Eye (tissue), 1 donor: ENCODE measurements at regions not wholly inside any gene's neighbourhood (a gene's known extent, or its start where the extent isn't known, plus 50 kb on each side); places are given as distances from the start of the nearest gene placed in this dataset.
A peak's percentile ranks its signal among the peaks of the same experiment; 100 is the strongest.

ENCODE experiments used
- DNase-seq: peaks from one replicate; pipeline ENCODE4 v3.0.0-alpha.2; 2015

DNA sequence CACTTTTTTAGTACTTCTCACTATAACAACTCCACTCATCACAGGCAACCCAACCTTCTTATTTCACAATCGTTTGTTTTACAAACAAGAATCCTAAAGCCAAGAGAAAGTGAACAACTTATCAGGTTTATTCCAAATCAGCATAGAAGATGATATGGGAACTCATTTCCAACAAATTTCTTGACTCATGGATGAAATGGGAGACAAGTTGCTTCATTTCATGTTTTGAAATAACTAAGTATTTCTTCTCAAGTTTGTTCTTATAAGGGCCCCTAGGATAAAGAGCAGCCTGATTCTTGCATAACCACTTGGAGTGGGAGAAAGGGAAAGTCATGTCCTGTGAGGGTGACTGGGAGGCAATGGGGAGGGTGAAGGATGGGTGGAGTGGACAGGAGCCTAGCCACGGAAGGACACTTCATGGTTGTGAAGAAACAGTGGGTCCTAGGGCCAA lies 168.3 kb downstream of the DUSP6 start:
- DNase-seq: no peak

DNA sequence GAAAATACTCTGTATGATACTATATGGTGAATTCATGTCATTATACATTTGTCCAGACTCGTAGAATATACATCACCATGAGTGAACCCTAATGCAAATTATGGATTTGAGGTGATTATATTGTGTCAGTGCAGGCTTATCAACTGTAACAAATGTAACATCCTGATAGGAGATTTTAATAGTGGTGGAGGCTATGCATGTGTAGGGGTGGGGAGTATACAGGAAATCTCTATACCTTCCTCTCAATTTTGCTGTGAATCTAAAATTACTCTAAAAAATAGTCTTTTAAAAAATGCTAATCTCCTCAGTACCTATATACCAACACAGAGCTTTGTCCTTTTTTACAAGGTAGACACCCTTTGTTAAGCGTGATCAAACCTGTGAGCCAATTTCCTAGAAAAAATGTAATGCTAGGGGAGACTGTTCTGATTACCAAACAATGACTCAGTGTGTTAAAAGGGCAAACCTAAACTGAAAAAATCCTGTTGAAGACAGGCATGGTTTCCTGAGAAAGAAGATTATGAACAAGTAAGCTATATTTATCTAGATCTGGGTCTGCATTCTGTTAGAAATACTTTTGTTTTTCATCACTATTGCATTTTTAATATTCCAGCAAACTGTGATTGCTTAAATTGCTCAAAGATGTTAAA lies 170.9 kb downstream of the DUSP6 start:
- DNase-seq: no peak

DNA sequence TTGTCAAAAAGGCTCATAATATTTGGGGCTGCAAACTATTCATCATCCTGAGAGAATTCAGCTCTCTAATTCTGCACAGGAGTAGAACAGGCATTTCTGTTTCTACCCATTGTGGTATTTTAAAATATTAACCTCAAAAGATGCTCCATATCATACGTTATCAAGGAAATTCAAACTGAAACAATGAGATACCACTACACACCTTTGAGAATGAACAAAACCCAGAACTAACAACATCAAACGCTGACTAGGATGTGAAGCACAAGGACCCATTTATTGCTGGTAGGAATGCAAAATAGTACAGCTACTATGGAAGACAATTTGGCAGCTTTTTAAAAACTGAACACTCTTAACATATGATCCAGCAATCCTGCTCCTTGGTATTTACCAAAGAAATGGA lies 171.8 kb downstream of the DUSP6 start:
- no peak for DNase-seq

DNA sequence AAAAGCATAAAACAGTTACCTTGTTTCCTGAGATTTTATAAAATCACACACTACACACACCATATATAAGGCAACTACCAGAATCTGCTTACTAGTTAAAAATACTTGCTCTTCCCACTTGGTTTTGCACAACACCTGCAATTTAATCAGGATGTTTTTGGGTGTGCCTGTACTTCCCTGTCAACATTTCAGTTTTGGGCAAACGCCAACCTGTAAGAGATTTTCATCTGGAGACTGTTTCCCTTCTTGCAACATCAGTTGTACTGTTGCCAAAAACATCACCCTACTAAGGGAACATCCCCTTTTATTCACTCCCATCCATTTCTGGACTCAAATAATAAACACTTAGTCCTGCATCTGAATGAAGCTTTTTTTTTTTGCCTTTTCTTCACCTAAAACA lies 172.3 kb downstream of the DUSP6 start:
- DNase-seq: peak; percentile 57

DNA sequence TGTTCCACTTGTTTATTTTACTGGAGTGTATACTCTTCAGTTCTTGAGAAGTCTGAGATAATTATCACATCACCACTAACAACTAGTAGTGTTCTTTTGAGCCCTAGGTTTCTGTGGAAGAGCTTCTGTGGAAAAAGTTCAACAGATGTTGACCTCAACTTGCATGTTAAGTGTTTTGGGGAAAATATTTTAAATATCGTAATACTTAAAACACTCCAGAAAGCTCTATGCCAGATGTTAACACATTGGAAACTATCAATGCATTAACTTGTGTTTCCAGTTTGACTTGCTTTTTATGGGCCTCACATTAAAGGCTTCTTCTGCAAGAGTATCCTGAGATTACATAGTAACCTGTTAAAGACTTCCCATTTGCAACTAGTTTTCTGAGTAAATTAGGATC lies 173.1 kb downstream of the DUSP6 start:
- DNase-seq: no peak

DNA sequence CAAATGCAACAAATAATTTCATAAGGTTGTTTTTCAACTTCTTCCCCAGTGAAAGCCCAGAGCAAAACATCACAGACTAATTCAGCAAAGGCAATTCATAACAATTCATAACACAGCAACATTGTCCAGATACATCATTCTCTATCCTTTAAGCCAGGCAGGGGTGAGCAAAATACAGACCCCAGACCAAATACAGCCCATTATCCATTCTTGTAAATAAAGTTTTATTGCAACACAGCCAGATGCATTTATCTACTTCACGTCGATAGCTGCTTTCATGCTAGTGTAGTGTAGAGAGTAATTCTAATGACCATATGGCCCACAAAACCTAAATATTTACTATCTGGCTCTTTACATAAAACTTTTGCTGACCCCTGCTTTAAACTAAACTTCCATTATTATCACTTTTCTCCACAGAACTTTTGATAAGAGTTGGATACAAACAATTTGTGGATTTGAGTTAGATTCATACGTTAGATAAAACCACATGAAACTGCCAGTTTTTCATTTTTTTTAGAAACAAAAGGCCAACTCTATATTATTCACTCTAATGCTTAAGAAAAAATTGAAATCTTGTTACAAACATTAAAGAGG lies 174.4 kb downstream of the DUSP6 start:
- DNase-seq: no peak

DNA sequence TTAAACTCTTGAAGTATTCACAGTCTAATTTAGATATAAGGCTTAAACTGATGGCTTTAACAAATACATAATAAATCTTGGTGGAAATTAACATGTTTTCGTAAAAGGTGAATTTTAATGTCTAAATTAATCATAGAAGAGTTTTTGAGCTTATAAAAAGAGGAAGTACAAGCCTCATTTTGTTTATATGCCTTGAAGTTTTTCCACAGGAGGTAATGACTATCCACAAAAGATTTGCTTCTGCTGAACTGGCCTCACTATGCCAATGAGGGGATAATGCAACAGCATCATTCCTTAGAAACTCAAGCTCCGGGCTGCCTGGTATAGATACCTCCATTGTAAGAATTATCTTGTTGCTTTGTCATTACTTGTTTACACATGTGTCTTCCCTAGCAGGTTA lies 175.6 kb downstream of the DUSP6 start:
- no peak for DNase-seq

DNA sequence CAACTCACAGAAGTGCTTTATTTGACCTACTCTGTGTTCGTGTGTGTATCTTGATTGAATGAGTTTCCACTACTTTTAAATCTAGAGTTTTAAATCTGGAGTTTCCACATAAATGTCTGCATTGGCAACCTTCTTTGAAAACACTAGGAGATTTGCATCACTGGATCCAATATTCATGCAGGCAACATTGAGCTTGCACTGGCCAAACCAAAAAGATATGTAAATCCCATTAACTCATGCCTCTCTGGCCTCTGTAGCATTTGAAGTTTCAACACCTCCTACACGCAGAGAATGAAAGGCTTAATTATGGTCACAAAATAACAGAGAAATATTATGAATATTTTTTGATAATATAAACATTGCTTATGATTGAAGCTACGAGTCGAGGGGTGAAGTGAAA lies 178.6 kb downstream of the DUSP6 start:
- no peak for DNase-seq

DNA sequence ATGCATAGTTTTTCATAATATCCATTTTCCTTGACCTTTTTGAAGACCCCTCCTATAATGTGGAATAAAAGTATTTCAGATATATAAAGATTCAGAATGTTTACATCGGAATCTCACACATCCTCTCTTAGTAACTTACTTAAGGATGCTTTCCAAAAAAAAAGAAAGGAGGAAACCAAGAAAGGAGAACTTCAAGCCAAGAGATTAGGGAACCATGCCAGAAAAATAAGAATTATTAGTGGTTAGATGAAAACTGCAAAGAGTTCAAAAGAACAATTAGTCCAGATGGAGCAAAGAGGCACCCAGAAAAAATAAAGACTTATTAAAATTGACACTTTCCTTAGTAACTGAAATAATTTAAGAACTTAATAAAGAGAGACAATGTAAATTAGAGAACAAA lies 179.2 kb downstream of the DUSP6 start:
- DNase-seq: no peak

DNA sequence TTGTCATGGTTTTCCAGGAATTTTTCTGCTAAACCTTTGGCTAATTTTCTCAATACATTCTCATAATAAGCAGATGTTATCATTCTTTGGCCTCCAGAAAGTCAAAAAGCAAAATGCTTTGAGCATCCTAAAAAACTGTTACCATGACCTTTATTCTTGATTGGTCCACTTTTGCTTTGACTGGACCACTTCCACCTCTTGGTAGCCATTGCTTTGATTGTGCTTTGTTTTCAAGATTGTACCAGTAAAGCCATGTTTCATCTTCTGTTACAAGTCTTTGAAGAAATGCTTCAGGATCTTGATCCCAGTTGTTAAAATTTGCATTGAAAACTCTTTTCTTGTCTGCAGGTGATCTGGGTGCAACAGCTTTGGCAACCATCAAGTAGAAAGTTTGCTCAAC lies 180.1 kb downstream of the DUSP6 start:
- DNase-seq: no peak

DNA sequence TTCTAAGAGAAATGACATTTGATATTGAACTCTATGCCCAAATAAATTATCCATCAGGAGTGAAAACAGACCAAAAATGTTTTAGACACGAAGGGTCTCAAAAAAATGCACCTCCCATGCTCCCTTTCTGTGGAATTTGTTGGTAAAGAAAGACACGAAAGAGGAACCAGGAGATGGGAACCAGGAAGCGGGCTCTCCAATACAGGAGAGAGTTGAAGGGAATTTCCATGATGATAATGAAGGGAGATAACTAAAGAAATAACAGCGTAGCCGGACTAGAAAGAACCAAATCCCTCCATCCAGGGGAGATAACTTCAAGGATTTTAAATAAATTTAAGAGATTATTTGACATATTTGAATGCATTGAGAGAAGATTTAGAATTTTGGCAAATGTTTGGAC lies 183.0 kb downstream of the DUSP6 start:
- no peak for DNase-seq

DNA sequence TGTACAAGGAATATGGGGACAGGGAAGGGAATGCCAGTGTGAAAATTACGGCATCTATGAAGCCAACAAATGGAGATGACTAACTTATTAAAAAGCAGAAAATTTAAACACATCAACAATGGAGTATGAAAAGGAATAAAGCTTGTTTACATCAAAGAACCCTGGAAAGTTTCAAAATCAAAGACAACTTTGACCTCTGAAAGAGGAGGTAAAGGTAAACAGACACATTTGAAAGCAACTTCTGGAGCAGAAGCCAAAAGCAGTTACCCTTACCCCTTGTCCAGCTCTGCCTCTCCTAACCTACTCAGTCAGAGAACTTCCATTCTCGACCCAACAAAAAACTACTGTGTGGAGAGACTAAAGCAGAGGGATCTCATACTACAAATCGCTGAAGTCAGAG lies 184.3 kb downstream of the DUSP6 start:
- no peak for DNase-seq

DNA sequence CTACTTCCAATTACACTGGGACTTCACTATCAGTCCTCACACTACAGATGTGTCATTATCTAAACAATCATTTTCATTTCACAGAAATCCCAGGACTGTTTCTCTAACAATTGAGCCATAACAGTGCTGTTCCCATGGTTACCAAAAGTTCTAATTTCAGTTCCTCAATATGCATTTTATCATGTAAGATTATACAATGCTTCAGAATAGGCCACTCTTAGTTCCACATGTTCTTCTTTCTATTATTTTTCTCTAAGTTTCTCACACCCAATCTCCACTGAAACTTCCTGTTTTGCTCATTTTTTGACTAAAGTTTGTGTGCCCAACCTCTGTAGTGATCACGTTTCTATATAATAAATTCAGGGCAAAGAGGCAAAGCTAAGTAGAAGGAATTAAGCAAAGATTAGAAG lies 185.8 kb downstream of the DUSP6 start:
- DNase-seq: peak; percentile 34

DNA sequence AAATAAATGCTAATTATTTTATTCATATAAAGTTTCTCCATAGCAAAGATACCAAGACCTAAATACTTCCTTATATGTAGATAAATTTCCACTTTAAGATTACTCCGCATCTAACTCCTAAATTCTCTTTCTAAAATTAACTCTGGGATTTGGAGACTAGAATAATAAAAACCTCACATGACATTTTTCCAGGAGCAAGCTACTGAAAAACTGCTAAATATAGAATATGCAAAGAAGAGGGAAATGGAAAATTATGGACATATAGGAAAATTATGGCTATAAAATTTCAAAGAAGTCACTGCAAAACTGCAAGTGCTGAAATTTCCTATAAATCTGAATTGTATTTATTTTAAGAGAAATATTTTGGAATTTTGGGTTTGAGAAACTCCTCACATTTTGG lies 186.2 kb downstream of the DUSP6 start:
- DNase-seq: no peak

DNA sequence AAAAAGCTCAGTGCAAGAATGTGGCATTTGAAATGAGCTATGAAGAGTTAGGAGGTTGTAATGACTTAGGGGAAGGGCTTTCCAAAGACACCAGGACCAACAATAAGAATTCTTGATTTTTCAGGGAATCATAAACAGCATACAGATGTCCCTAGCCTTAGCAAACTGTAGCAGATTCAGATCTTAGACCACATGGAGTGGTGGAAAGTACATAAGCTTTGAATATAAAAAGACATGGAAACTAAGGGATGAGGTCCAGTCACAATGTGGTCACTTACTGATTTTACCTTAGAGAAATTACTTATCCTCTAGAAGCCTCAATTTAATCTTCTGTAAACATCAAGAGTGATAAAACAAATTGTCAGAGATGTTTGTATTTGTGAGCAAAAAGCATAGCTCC lies 186.6 kb downstream of the DUSP6 start:
- DNase-seq: no peak

DNA sequence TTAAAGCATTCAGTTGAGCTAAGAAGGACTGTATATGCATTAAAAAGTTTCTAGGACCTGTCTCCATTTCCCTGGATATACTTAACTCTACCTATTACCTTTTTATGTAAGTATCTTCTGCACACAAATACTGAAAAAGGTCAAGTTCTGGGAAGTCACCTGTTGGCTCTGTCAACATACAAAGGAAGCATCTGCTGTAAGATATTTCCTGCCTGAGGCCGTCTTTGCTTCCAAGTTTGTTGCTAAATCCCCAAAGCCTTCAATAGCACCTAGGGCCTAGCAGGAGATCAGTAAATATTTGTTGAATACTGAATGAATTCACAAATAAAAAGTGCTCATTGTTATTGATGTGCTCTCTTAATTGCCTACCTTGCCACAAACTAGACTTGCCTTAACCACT lies 188.4 kb downstream of the DUSP6 start:
- no peak for DNase-seq

DNA sequence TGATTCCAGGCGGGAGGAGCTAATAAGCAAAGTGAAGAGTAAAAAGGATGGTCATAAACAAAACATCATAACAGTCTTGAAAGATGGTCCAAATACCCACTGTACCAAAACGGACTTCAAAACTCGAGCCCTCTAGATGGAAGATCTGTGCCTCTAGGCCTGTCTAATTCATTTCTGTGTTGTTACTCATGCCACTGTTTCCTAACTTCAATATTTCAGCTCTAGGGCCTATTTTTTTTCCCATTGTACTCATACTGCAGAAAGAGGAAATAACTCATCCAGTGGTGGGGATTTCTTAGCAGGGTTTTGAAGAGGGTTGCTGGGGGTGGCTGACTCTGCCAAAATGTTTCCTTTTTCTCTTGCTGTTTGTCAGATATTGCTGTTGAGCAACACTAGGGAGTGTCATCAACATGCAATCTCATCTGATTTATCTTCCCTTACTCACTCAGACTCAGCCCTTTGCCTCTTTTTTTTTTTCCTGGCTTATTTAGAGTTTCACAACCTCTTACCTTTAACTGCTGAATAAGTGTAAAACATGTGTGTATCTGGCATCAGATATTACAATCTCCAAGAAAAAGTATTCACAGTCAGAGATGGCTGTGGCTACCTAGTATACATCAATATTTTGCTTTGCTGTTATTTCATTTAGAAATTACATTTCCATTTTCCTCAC lies 189.6 kb downstream of the DUSP6 start:
- DNase-seq: no peak

DNA sequence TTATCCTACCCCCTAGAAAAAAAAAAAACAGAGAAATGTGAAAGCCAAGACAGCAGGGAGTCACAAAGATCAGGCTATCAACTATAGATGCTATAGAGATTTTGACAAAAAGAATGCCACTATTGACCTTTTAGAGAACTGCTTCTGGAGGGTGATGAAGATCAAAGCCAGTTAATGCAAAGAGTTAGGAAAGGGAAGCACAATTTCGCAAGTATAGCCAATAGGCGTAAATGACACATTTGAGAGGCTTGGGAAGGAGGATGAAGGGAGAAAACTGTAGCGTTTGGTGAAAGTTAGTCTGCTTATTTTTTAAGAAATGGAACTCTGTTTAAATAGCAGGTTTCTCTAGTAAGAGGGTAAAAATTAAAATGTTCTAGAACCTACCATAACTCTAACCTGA lies 190.7 kb downstream of the DUSP6 start:
- no peak for DNase-seq

DNA sequence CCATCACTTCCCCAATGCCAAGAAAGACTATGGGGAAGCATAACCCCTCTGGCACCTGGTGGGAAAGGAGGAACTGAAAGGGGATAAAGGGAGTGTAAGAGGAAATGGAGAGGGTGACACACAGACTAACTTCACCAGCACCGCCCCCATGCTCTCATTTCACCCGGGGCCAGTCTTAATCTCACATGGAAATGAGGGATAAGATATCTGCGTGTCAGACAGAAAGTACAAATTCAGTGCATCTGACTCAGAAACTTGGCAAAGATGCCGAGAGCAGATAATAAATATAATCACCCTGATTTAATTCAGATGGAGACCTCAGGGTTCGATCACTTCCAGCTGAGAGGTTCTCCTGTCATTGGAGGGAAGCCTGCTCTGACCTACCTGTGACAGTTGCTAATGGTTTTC lies 191.6 kb downstream of the DUSP6 start:
- DNase-seq: peak; percentile 32

DNA sequence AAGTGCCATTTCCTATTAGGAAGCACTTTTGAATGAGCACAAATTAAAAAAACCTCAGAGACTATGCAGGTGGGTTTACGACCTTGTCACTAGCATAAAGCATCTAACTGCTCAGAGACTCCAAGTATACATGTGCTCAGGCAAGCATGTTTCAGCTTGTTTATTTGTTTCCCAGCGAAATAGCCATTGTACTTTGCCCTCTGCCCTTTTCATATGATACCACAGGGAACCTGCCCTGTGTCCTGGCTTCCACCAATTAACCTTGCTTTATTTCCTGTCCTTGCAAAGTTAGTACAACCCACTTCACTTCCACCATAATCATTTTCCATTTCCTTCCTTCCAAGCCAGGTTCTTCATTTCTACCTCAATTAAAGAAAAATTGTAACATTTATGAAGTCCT lies 194.9 kb downstream of the DUSP6 start:
- no peak for DNase-seq

DNA sequence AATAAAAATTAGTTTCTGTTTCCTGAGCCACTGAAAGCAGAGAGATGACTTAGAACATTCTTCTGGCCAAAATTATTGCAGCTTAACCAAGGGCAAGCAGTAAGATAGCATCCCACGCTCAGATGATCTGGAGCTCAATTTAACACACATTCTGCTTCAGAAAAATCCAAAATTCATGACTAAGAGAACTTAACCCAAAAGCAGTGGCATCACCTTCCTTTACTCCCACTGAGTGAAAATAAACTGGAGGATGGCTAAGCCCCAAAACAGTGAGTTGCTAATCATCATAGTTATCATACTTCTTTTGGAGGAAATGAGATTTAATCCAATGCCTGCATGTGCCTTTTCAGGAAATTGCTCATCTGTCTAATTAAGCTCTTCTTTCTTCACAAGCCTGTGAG lies 195.4 kb downstream of the DUSP6 start:
- no peak for DNase-seq

DNA sequence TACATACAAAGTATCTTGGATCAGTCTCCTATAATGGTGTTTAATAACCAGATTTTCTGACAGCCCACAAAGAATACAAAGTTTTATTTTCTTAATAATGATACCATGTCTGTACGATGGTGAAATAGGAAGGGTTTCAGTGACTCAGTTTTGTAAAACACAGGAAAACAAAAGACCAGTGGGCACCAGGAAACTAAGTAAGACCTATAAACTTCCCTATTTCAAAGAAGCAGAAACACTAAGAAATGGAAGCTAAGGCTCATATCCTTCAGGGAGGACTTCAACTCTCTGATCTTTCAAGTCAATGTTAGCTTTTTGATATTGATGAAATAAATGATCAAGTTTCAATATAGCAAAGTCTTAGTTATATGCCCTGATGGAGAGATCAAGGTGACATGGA lies 196.0 kb downstream of the DUSP6 start:
- no peak for DNase-seq

DNA sequence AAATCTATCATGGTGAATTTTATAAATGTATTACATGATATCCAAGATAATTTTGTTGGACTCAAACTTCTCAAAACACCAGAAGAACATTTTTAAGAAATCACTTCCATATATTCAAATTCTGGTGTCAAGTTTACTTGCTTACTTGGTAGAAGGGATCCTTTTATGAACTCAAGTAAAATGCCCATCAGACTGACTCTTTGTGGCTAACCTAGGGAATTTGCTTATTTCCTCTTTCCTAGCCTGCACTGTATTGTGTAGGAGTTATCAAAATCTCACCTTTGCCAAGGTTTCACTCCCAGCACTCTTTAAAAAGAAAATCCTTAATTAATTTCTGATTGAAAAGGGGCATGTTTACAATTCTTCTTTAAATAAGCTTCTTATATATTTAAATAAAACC lies 196.5 kb downstream of the DUSP6 start:
- DNase-seq: no peak

DNA sequence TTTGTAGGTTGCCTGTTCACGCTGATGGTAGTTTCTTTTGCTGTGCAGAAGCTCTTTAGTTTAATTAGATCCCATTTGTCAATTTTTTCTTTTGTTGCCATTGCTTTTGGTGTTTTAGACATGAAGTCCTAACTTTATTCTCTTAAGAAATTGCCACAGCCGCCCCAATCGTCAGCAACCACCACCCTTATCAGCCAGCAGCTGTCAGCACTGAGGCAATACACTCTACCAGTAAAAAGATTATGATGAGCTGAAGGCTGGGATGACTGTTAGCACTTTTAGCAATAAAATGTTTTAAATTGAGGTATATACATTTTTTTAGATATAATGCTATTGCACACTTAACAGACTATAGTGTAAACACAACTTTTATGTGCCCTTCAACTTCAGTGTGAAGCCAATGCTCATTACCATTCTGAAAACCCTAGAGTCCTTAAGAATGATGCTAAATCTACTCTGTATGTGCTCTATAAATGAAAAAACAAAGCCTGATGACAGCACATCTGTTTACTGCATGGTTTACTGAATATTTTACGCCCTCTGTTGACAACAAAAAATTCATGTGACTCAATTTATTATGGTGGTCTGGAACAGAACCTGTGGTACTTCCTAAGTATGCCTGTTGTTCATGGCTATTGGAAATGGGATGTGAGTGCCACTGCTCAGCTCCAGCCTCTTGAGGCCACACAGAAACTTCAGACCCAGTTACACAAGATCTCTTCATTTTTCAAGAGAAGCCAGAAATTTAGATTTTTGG lies 197.4 kb downstream of the DUSP6 start:
- no peak for DNase-seq
